HG03571 (cell line): ENCODE measurements at regions not wholly inside any gene's neighbourhood (a gene's known extent, or its start where the extent isn't known, plus 50 kb on each side); places are given as distances from the start of the nearest gene placed in this dataset.
A peak's percentile ranks its signal among the peaks of the same experiment; 100 is the strongest.

Experiments
- ATAC-seq: cut with Tn5 transposase; IDR thresholded peaks from one replicate; pipeline ENCODE4 v1.9.1; 2021; ENCODE audit not compliant: unreplicated experiment

GRCh38 chr10:4016214-4016740, 231.3 kb upstream of the KLF6 start:
- ATAC-seq, result no peak

GRCh38 chr10:4013651-4014121, 228.7 kb upstream of the KLF6 start:
- ATAC-seq, result peak; percentile 60

GRCh38 chr10:4012848-4013247, 227.8 kb upstream of the KLF6 start:
- ATAC-seq, result no peak

GRCh38 chr10:4011136-4011812, 226.3 kb upstream of the KLF6 start:
- no peak for ATAC-seq

GRCh38 chr10:4008676-4009382, 223.8 kb upstream of the KLF6 start:
- no peak for ATAC-seq

- ATAC-seq, result no peak
Measured at GRCh38 chr10:4007771-4008170, 222.8 kb upstream of the KLF6 start.

GRCh38 chr10:4006858-4007257, 221.8 kb upstream of the KLF6 start:
- ATAC-seq, result no peak

- ATAC-seq, result no peak
Measured at GRCh38 chr10:4006051-4006450, 221.0 kb upstream of the KLF6 start.

GRCh38 chr10:4004990-4005389, 220.0 kb upstream of the KLF6 start:
- ATAC-seq, result no peak

GRCh38 chr10:4004144-4004543, 219.1 kb upstream of the KLF6 start:
- no peak for ATAC-seq

GRCh38 chr10:4003348-4003973, 218.5 kb upstream of the KLF6 start:
- ATAC-seq, result peak; percentile 69

- no peak for ATAC-seq
Measured at GRCh38 chr10:4001811-4002210, 216.8 kb upstream of the KLF6 start.

GRCh38 chr10:3999642-4000041, 214.6 kb upstream of the KLF6 start:
- no peak for ATAC-seq

- no peak for ATAC-seq
Measured at GRCh38 chr10:3996697-3997096, 211.7 kb upstream of the KLF6 start.

GRCh38 chr10:3995302-3996210, 210.5 kb upstream of the KLF6 start:
- no peak for ATAC-seq

- no peak for ATAC-seq
Measured at GRCh38 chr10:3992382-3993178, 207.6 kb upstream of the KLF6 start.

- ATAC-seq, result no peak
Measured at GRCh38 chr10:3990307-3990706, 205.3 kb upstream of the KLF6 start.

GRCh38 chr10:3987143-3987974, 202.3 kb upstream of the KLF6 start:
- no peak for ATAC-seq

- ATAC-seq, result no peak
Measured at GRCh38 chr10:3986493-3987142, 201.6 kb upstream of the KLF6 start.
